Activated CD4-positive, CD25-positive, alpha-beta regulatory T cell treated with anti-CD3 and anti-CD28 coated beads, Interleukin-2, amount 50 U/mL, for 24 hours (primary cell): ENCODE measurements at regions not wholly inside any gene's neighbourhood (a gene's known extent, or its start where the extent isn't known, plus 50 kb on each side); places are given as distances from the start of the nearest gene placed in this dataset.

Source experiments
- ATAC-seq, 2 donors: fragments of 150-1000 bp; cut with Tn5 transposase; one replicate each; pipeline ENCODE4 v1.10.0; 2021; ENCODE audit warnings: mild to moderate bottlenecking in 1 of 2, moderate library complexity in 1 of 2

DNA sequence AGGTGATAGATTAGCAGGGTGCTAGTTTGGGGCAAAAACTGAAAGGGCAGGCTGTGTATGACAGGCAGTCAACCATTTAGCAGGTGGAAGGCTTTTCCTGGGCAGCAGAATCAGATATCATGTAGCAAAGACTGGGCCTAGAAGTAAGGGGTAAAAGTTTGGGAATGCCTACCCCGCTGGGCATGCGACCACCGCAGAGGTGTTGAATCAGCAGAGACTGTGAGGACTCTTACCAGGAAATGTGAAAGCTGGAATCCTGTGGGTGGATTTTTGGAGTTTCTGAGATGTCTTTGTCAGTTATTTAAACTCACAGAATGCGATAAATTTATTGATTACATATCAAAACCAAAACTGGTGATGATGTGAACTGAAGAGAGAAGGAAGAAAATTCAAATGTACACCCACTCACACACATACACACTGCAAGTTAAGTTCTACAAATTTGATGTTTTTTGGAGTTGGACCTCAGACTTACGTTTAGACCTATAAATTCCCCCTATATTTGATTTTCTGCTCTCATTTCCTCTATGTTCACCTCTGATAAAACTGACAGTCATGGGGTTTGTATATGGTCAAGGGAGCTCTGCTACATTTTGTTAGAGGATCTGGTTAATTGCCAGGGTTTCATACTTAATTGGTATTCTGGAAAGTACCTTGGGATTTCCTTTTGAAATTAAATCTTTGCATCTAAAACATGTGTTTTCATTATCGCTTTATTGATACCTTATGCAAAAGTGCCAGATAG, 333.6 kb downstream of the CSNK1G3 start:
- no peak for ATAC-seq

DNA sequence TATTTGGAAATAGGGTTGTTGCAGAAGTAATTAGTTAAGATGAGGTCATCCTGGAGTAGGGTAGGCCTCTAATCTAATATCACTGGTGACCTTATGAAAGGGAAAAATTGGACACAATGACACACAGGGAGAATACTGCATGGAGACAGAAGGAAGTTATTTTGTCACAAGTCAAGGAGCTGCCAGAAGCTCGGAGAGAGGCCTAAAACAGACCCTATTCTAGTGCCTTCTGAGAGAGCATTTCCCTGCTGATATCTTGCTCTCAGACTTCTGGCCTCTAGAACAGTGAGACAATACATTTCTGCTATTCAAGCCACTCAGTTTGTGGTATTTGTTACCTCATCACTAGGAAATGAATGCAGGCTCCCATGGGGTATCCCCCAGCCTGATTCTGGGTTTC, 332.9 kb downstream of the CSNK1G3 start:
- ATAC-seq = no peak

DNA sequence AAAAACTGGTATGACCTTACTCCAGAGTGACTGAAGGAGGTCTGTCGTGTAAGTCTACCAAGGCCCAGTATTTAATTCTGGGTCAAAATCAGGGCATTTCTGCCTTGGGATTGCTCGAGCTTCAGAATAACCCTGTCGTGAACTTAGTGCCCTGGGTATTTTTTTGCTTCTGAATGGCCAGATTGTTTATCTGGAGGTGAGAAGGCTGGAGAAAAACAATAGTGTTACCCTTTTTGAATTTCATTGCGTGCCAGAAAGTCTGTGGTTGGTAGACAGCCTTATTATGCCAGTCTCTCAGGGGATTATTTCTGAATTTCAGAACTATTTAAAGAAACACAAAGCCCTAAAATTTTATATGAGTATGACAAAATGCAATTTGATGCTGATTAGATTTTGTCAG, 323.4 kb downstream of the CSNK1G3 start:
- no peak for ATAC-seq

DNA sequence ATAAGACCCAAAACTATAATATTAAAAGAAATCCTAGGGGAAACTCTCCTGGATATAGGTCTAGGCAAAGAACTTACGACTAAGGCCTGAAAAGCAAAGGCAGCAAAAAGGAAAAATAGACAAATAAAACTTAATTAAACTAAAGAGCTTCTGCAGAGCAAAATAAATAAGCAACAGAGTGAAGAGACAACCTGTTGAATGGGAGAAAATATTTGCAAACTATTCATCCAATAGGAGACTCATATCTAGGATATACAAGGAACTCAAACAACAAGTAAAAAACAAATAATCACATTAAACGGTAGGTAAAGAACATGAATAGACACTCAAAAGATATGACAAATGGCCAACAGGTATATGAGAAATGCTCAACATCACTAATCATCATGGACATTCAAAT, 318.6 kb downstream of the CSNK1G3 start:
- ATAC-seq = no peak

DNA sequence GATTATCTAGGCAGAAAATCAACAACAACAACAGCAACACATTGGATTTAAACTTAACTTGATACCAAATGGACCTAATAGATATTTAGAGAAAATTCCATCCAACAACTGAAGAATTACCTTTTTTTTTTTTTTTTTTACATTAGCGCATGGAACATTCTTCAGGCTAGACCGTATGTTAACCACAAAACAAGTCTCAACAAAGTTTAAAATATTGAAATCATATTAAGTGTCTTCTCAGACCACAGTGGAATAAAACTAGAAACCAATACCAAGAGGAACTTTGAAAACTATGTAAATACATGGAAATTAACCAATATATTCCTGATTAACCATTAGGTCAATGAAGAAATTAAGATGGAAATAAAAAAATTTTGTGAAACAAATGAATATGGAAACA, 315.8 kb downstream of the CSNK1G3 start:
- ATAC-seq = no peak

DNA sequence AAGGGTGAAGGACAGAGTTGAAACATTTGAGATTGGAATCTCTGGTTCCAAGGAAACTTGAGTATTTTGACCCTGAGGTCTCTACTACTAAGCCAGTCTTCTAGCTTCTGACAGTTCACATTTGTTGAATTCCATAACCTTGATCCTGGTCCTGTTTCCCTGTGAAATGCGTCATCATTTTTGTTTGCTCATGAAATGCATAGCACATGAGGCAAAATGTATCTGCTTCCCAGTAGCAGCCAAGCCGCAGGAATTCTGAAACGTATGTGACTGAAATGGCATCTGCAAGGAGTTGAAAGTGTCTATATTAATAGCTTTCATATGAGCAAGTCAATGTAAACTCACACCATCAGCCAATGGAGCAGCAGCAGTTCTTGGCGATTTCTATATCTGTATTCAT, 307.9 kb downstream of the CSNK1G3 start:
- no peak for ATAC-seq

DNA sequence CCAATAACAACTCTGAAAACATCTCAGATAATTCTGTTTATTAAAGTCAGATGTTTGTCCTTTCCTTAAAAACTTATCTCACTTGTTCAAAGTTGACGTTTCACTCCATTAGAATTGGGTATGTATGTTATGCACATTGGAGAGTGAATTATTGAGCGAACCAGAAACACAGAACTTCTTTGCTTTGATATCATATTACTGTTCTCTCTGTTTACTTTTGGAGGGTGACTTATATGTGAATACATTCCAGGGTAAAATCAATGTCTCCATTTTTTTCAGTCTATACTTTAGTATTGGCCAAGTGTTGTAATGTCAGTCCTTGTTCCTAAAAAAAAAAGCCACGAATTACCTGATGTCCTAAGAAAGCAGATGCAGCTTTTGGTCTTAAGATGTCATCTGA, 307.4 kb downstream of the CSNK1G3 start:
- no peak for ATAC-seq

DNA sequence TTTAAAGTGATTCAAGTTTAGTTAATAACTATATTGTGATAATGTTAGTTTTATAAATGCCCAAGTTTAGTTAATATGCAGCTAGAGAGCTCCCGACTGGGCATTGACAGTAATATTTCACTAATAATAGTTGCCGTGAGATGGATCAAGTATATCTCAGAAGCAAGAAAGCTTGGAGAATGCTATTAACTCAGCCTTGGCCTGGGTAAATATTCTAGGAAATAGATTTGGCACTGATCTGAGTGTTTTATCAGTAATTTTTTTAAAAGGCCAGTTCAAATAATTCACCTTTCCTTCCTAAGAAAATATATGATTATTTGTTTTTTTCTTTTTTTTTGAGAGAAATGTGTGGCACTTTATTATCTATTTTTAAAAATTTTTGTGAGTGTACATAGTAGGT, 305.3 kb downstream of the CSNK1G3 start:
- ATAC-seq = no peak

DNA sequence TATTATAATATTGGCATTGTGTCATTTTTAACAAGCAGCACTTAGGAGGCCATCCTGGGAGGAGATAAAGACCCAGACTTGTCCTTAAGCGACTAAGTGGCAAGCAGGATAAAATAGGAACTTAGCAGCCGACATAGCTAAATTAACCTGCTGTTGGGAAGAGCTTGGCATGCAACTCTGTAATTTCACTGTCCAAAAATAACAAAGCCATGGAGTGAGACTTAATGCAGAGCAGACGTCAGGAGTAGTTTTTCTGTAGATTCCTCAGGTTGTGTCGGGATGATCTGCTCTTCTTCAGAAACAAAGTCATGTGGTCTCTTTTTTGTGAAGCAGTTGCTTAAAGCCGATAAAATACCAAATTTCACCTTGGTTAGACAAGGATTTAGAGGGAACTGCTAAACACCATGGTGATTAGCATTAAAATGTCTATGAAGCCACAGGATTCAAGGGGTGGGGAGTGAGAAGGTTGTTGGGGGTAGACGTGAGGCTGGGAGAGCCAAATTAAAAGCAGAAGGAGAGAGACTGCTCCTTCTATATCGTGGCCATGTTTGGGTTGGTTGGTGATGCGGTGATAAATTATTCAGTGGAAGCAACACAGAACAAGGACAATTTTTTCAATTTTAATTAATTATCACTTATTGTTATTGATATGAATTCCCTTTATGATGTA, 303.0 kb downstream of the CSNK1G3 start:
- no peak for ATAC-seq

DNA sequence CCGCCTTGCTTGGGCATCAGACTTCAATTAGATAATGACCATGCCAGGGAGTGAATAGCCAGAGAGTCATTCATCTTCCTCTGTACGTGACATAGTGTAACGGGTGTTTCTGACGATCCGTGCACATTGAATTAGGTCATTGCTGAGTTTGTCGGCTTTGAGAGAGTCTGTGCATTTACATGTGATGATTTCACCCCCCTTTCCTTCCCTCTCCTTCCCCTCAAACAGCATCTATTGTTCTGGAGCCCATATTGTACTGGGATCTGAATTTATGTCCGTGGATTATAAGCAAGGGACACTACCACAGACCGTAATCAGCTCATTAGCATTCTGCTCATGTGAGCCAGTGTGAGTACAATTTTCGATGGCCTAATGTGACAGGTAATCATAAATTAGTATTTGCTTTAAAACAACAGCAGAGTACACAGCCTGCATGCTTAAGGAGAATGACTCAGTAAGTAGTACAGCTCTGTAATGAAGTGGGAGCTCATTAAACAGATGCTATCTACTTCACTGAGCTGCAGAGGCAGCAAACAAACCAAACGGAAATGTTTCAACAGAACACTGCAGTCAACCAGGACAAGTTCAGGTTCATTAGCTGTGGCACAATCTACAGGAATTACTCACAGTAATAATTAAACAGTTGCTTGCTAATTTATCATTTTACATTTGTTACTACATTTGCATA, 302.1 kb downstream of the CSNK1G3 start:
- ATAC-seq = no peak

DNA sequence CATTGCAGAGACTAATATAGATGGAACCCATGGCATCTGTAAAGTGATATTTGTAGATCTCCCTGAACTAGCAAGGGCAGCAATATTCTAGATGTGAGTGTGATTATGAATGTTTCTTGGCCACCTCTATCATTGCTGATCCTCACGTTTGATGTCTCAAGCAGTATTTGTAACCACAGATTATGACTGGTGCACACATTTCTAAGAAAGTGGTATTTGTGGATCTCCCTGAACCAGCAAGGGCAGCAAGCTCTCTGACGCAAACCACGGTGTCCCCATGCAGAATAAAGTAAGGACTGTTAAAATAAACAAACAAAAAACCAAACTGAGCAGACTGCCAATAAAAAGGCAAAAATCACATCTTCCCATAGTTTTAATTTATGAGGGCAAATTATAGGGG, 301.3 kb downstream of the CSNK1G3 start:
- no peak for ATAC-seq

DNA sequence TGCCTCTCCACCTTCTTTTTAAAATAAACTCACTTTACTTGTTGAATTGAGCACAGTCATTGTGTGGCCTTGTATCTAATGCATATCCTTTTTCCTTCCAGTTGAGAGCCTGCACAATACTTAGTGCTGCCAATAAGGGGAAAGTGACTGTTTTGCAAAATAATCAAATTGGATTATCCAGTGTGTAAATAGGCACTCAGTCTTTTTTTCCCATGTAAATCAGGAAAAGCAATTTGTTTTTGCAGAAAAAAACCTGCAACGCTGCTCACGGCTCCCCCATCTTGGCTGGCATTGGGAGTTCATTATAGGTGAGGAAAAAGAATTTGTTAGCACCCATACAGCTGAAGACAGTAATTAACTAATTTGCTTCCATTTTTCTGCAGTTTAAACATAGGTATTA, 299.9 kb downstream of the CSNK1G3 start:
- no peak for ATAC-seq

DNA sequence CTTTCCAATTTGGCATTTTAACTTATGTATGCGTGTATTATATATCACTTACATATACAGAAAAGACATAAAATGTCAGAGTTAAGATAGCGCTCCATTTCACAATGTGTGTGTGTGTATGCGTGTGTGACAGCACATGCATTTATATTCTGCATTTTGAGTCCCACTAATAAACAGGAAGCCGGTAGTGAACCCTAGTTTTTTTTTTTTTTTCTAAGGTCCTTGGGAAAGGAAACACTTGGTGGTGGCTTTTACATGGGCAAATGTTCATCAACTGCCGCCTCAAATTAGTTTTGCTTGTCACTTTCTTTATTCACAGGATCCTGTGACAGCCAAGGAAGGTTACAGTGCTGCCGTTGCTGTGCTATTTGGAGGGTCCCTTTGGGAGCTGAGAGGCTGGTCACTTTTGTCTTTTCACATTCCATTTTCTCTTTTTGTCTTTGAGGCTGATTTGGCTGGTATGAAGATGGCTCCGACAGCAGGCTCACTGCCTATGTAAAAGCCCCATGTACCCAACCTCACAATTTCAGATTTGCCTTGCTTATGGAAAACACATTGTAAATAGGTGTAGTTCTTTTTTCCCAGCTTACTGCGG, 298.9 kb downstream of the CSNK1G3 start:
- ATAC-seq = no peak

DNA sequence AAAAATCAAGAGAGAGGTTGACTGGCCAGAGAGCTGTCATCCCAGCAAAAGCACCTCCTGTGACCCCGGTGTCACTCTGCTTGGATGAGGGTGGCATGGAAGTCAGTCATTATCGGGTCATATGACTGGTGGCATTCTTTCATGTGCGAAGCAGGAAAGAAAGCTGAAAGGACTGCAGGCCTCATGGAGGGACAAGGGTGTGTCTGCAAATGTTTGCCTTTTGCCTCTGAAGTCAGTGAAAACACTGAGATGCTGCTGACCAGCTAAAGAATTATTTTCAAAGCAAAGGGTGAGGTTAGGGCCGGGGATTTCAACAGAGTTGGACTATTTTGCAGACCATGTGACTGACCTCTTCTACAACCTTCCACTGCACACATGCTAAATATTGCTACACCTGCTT, 298.3 kb downstream of the CSNK1G3 start:
- ATAC-seq = no peak

DNA sequence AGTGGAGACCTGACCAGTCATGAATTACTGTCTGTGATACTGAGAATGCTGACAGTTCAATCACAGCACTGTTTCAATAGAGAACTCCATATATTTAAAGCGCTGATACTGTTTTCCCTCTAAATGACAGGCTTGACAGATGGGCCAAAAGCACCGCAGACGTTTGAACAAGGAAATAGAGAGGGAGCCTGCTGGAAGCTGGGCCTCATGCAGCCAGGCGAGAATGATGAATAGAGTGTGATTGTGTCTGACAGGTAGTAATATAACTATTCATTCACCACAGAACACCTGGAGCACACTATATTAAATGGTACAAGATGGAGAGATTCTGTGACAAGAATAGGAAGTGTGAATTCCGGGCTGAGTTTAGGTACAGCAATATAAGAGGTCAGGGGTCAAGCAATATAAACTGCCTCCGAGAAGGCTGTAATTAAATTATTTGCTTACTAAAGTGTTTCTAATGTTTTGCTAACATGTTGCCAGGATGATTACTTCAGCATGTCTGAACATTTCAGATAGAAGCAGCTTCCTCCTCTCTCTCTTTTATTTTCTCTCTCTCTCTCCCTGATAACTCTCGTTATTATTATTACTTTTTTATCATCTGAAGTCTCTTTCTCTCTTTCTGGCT, 297.7 kb downstream of the CSNK1G3 start:
- no peak for ATAC-seq

DNA sequence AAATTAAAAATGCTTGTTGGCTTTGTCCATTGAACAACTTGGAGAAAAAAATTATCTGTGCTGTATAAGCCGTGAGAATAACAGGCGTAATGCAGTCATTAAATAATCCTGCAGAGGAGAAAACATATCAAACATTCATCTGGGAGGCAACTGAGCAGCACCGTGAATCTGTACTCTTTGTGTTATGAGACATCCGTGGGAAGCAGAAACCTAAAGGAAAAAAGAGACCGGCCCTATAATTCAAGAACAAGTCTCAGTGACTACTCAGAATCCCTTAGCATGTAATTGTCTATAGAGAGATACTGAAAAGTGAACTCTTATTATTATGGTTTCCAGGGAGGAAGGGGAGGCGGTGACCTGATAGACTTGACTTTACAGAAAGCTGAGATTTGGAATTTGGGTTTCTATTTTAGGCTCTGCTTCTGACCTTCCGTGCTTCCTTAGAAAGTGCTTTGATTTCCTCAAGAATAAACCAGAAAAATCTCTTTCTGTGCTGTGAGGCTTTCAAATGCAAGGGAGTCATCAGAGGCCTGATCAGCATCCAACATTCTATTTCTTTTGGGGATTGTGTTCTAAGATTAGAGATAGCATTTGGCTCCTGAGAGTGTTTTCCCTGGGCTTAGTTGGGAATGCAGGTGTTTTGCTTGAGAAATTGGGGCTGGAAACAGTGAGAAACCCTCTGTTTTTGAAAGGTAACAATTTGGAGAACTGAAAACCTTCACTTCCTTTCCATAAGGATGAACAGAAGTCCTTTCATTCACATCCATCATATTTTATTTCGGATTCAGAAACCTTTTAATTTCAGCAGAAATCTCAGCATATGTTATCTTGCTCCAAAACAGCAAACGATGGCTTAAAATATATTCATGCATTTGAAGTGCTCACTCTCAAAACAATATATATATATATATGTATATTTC, 296.7 kb downstream of the CSNK1G3 start:
- no peak for ATAC-seq

DNA sequence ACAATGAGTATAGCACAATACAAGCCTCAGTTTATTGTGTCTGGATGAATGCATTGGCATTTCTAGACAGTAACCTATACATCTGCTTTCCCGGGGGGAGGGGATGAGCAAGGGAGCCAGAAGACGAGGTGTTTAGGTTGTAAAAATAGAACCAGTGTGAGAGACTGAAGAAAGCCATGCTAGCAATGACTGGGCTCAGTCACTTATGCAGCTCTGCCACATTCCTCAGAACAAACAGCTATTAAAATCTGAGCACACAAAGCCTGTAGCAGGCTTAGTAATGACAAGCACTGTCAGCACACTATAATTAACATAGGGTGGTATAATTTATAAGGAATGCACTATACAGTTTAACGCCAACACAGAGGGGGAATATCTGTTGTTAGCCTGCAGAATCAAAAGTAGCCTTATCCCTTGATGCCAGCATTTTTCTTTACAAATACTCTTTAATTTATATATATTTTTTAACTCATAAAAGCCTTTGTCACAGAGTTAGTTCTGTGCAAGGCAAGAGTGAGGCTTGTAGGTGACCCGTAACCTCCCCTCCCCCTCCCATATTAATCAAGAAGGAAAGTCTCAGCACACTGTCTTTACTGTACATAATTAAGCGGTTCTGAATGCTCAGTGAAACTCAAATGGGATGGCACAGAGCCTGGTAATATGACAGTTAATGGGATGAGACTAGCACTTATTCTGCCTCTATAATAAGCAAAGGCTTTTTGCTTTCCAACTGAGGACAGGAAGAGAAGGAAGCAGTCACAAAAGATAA, 295.4 kb downstream of the CSNK1G3 start:
- no peak for ATAC-seq

DNA sequence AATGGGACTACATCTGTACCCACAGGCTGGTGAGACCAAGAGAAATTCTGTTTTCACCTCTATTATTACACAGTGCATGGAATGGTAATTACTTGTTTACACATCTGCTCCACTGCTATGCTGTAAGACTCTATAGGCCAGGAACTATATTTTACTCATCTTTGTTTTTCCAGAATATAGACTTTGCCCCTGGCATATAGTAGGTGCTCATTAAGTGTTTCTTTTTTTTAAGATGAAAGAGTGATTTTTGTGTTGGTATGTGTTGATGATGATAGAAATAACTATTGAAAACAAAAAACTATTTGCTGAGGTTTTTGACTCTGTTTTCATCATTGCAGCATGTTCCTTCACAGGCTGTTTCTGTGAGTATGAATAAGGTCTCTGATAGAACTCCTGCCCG, 294.7 kb downstream of the CSNK1G3 start:
- ATAC-seq = no peak

DNA sequence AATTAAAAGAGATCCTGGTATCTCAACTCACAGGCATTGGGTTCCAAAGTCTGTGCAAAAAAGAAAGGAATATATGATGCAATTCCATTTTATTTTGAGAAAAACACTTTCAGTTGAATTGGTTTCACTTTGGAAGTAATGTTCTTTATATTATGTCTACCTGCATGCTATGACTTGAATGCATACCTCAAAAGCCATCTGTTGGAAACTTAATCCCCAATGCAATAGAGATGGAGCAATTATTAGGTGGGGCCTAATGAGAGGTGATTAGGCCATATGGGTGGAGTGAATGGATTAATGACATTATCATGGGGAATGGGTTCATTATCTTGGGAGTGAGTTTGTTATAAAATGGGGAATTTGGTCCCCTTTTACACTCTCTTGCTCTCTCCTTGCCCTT, 293.3 kb downstream of the CSNK1G3 start:
- no peak for ATAC-seq

DNA sequence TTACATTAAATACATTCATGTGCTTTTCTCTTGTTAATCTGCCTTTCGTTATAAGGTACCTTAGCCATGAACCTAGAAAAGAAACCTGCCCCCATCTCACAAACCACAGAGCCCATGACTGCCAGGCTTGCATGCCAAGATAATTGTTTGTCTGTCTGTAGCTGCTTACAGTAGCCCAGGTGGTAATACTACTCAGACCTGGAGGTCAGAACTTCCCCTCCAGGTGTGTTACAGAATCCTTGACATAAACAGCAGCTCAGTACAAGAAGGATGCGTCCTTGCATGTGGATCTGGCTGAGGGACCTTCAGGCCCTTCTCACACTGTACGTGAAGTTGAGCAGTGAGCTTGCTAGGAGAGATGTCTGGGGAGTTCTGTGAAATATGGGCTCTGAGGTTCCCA, 291.4 kb downstream of the CSNK1G3 start:
- no peak for ATAC-seq

DNA sequence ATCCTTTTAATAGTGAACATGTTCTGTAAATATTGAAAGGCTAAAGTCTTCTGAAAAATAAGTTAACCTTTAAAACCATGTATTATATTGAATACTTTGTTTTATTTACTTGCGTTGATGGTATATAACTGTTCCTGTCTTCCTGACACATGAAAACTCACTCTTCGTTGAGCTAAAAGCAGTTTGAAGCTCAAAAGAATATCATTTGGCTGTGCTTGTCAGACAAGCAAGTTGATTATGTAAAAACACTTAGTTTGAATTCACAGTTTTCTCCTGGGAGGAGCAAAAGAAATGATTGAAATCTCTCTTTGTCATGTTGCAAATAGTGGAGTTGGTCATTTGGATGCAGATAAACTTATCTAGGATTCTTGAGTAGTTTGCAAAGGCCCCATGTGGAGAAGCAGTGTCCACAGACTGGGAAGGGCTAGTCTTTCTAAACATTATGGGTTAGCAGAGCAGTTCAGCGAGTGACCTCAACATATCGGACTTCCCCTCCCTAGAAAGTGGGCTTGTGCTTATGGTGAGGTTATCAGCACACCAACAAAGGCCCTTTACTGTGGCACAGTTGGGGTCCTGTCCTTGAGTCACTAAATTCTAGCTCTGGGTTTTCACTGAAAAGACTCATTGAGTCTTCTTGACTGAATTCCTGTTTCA, 290.4 kb downstream of the CSNK1G3 start:
- no peak for ATAC-seq
